Subcutaneous abdominal adipose tissue (tissue), 5 donors: ENCODE measurements at regions not wholly inside any gene's neighbourhood (a gene's known extent, or its start where the extent isn't known, plus 50 kb on each side); places are given as distances from the start of the nearest gene placed in this dataset.
"Not testable (repeated sequence)": the region's sequence is repeated elsewhere in the genome, so short reads cannot be mapped to it uniquely, and the experiment has no call there.

ENCODE experiments used
- H3K27ac ChIP-seq: one replicate; pipeline ENCODE4 v1.7.0; 2013; ENCODE audit warnings: low read depth, mild to moderate bottlenecking, inconsistent platforms, low read length, moderate library complexity
- H3K27me3 ChIP-seq, 5 donors: one replicate each; pipeline ENCODE4 v1.7.0; 2013; ENCODE audit warnings: low read length in 5 of 5, inconsistent platforms in 1 of 5; ENCODE audit not compliant: control insufficient read depth in 5 of 5, insufficient read depth in 4 of 5
- H3K36me3 ChIP-seq, 5 donors: one replicate each; pipeline ENCODE4 v1.7.0; 2013; ENCODE audit warnings: low read length in 5 of 5; ENCODE audit not compliant: control insufficient read depth in 5 of 5, insufficient read depth in 5 of 5
- H3K4me1 ChIP-seq, 5 donors: one replicate each; pipeline ENCODE4 v1.7.0; 2013; ENCODE audit warnings: low read length in 5 of 5, mild to moderate bottlenecking in 3 of 5, moderate library complexity in 1 of 5; ENCODE audit not compliant: control insufficient read depth in 5 of 5, insufficient read depth in 5 of 5
- H3K4me3 ChIP-seq, 5 donors: one replicate each; pipeline ENCODE4 v1.7.0; 2013; ENCODE audit warnings: low read length in 5 of 5, low read depth in 1 of 5
- H3K9ac ChIP-seq, 5 donors: one replicate each; pipeline ENCODE4 v1.7.0; 2013; ENCODE audit warnings: low read length in 5 of 5, mild to moderate bottlenecking in 4 of 5, moderate library complexity in 3 of 5
- H3K9me3 ChIP-seq, 5 donors: one replicate each; pipeline ENCODE4 v1.7.0; 2013; ENCODE audit warnings: low read length in 5 of 5; ENCODE audit not compliant: control insufficient read depth in 5 of 5
- donor health status: healthy.
- donor health status: healthy.
- donor health status: healthy.
- donor health status: healthy.
- donor health status: healthy.

GRCh38 chr21:38625000-38625399 is 126.7 kb upstream of the ERG start:
- Histone ChIP-seq H3K27ac (no peak overlapping the region), H3K27me3 (peaks cover 0 to 3% (median 0%) of the 10 kb centered on the region in 5 donors), H3K4me3 (no peak overlapping the region), H3K9ac (no peak overlapping the region), H3K4me1 (peaks cover 0 to 2% (median 0%) of the 10 kb centered on the region in 5 donors), H3K9me3 (peaks cover 0 to 9% (median 2%) of the 10 kb centered on the region in 5 donors), H3K36me3 (no peaks in the 10 kb centered on the region)

- Histone ChIP-seq H3K27me3 (peaks cover 0 to 3% (median 0%) of the 10 kb centered on the region in 5 donors), H3K4me1 (no peaks in the 10 kb centered on the region), H3K27ac (no peak overlapping the region)
Measured at GRCh38 chr21:38626306-38626705, 128.0 kb upstream of the ERG start.

GRCh38 chr21:38628349-38628748 is 130.1 kb upstream of the ERG start:
- Histone ChIP-seq H3K4me3 (no peak overlapping the region), H3K27ac (no peak overlapping the region), H3K9ac (no peak overlapping the region), H3K4me1 (no peaks in the 10 kb centered on the region), H3K27me3 (peaks cover 0 to 3% (median 0%) of the 10 kb centered on the region in 5 donors), H3K9me3 (peaks cover 2 to 12% (median 7%) of the 10 kb centered on the region in 5 donors), H3K36me3 (no peaks in the 10 kb centered on the region)

More at GRCh38 chr21:38626306-38626705, 128.0 kb upstream of the ERG start:
- H3K4me3 ChIP-seq, result no peak overlapping the region
- no peaks in the 10 kb centered on the region for H3K36me3 ChIP-seq
- H3K9me3 ChIP-seq, result peaks cover 2 to 12% (median 7%) of the 10 kb centered on the region in 5 donors
- H3K9ac ChIP-seq, result no peak overlapping the region

GRCh38 chr21:38631206-38631605 is 132.9 kb upstream of the ERG start:
- Histone ChIP-seq H3K27me3 (peaks cover 0 to 3% (median 0%) of the 10 kb centered on the region in 5 donors), H3K9ac (no peak overlapping the region), H3K4me3 (no peak overlapping the region), H3K4me1 (no peaks in the 10 kb centered on the region), H3K27ac (no peak overlapping the region), H3K36me3 (no peaks in the 10 kb centered on the region), H3K9me3 (peaks cover 2 to 12% (median 7%) of the 10 kb centered on the region in 5 donors)

- Histone ChIP-seq H3K9me3 (peaks cover 2 to 12% (median 7%) of the 10 kb centered on the region in 5 donors), H3K4me1 (no peaks in the 10 kb centered on the region), H3K27me3 (peaks cover 0 to 3% (median 0%) of the 10 kb centered on the region in 5 donors), H3K9ac (no peak overlapping the region), H3K4me3 (no peak overlapping the region), H3K36me3 (no peaks in the 10 kb centered on the region), H3K27ac (no peak overlapping the region)
Measured at GRCh38 chr21:38631676-38632075, 133.4 kb upstream of the ERG start.

GRCh38 chr21:38637161-38637560 is 138.9 kb upstream of the ERG start:
- Histone ChIP-seq H3K9me3 (peaks cover 0 to 3% (median 0%) of the 10 kb centered on the region in 5 donors), H3K27me3 (peaks cover 0 to 3% (median 0%) of the 10 kb centered on the region in 5 donors), H3K4me3 (no peak overlapping the region), H3K36me3 (no peaks in the 10 kb centered on the region), H3K9ac (no peak overlapping the region), H3K27ac (no peak overlapping the region), H3K4me1 (no peaks in the 10 kb centered on the region)

- Histone ChIP-seq H3K36me3 (no peaks in the 10 kb centered on the region), H3K4me1 (no peaks in the 10 kb centered on the region), H3K9ac (no peak overlapping the region), H3K4me3 (no peak overlapping the region), H3K27me3 (peaks cover 0 to 5% (median 3%) of the 10 kb centered on the region in 5 donors), H3K9me3 (peaks cover 0 to 3% (median 0%) of the 10 kb centered on the region in 5 donors), H3K27ac (no peak overlapping the region)
Measured at GRCh38 chr21:38639571-38640354, 141.5 kb upstream of the ERG start.

GRCh38 chr21:38640355-38640742 is 142.1 kb upstream of the ERG start:
- not testable (repeated sequence) for H3K9me3 ChIP-seq, H3K27ac ChIP-seq, H3K4me1 ChIP-seq, H3K36me3 ChIP-seq, H3K9ac ChIP-seq, H3K4me3 ChIP-seq, H3K27me3 ChIP-seq

GRCh38 chr21:38643404-38644023 is 145.2 kb upstream of the ERG start:
- Histone ChIP-seq H3K9ac (no peak overlapping the region), H3K9me3 (no peaks in the 10 kb centered on the region), H3K4me3 (no peak overlapping the region), H3K36me3 (no peaks in the 10 kb centered on the region), H3K27me3 (peaks cover 0 to 6% (median 3%) of the 10 kb centered on the region in 5 donors), H3K27ac (no peak overlapping the region), H3K4me1 (no peaks in the 10 kb centered on the region)

- Histone ChIP-seq H3K4me1 (no peaks in the 10 kb centered on the region), H3K9me3 (no peaks in the 10 kb centered on the region), H3K36me3 (no peaks in the 10 kb centered on the region), H3K4me3 (no peak overlapping the region), H3K9ac (no peak overlapping the region), H3K27ac (no peak overlapping the region), H3K27me3 (peaks cover 0 to 12% (median 4%) of the 10 kb centered on the region in 5 donors)
Measured at GRCh38 chr21:38645282-38645681, 147.0 kb upstream of the ERG start.
